Transverse colon (tissue), 4 donors: ENCODE measurements at regions not wholly inside any gene's neighbourhood (a gene's known extent, or its start where the extent isn't known, plus 50 kb on each side); places are given as distances from the start of the nearest gene placed in this dataset.

ENCODE experiments used
- DNase-seq: peaks from one replicate; pipeline ENCODE4 v3.0.0-alpha.2; 2019
- H3K27ac ChIP-seq, 4 donors: fragments of 200-600 bp; sonication (generic); 2 replicates each; pipeline ENCODE4 v1.5.1; 2016 to 2018; ENCODE audit warnings: inconsistent platforms in 4 of 4
- H3K27me3 ChIP-seq: fragments of 200-600 bp; sonication (generic); 2 replicates; pipeline ENCODE4 v1.5.1; 2017; ENCODE audit warnings: inconsistent platforms
- H3K36me3 ChIP-seq, 4 donors: fragments of 200-600 bp; sonication (generic); 2 replicates each; pipeline ENCODE4 v1.5.1; 2017 to 2019; ENCODE audit warnings: inconsistent platforms in 4 of 4
- H3K4me1 ChIP-seq, 4 donors: fragments of 200-600 bp; sonication (generic); 2 replicates each; pipeline ENCODE4 v1.5.1; 2017 to 2020; ENCODE audit warnings: inconsistent platforms in 4 of 4
- H3K4me3 ChIP-seq, 4 donors: fragments of 200-600 bp; sonication (generic); 1 replicate in 1 of 4; 2 replicates in 3 of 4; pipeline versions ENCODE4 v1.5.1 to v1.6.1; 2017 to 2019; ENCODE audit warnings: inconsistent platforms in 4 of 4
- H3K9me3 ChIP-seq, 2 donors: fragments of 200-600 bp; sonication (generic); 2 replicates each; pipeline ENCODE4 v1.5.1; 2017 to 2019; ENCODE audit warnings: inconsistent platforms in 2 of 2
- CTCF ChIP-seq, 5 experiments: fragments of 200-600 bp in 3 of 5; fragments of 450-650 bp in 2 of 5; sonication (generic) in 3 of 5; IDR thresholded peaks; 1 replicate in 2 of 5; 2 replicates in 3 of 5; pipeline ENCODE4 v1.5.1; 2016 to 2017; ENCODE audit warnings: antibody characterized with exemption in 5 of 5, inconsistent platforms in 3 of 5, mild to moderate bottlenecking in 2 of 5, moderate library complexity in 1 of 5
- EP300 ChIP-seq: sonication (generic); formaldehyde crosslinking; IDR thresholded peaks from one replicate; pipeline ENCODE4 v1.6.1; 2017; ENCODE audit warnings: antibody characterized with exemption, low read depth
- POLR2A ChIP-seq: fragments of 450-650 bp; IDR thresholded peaks from one replicate; pipeline ENCODE4 v1.6.1; 2016; ENCODE audit warnings: antibody characterized with exemption, mild to moderate bottlenecking, moderate library complexity
- POLR2AphosphoS5 ChIP-seq, 3 donors: sonication (generic); formaldehyde crosslinking; IDR thresholded peaks; one replicate each; pipeline ENCODE4 v1.6.1; 2016; ENCODE audit warnings: antibody characterized with exemption in 3 of 3
- WGBS, 2 donors: methylation state at CpG; one replicate each; pipeline ENCODE4 v1.1.5; 2018; ENCODE audit warnings: low coverage in 1 of 2; 5-methylcytosine and 5-hydroxymethylcytosine counted together
- in situ Hi-C, 4 donors: fragments of 200-750 bp; cut with MboI; loops; one replicate each; pipeline versions ENCODE4 v1.15.0 to v1.15.1; 2017; ENCODE audit warnings: low sequenced_read_pairs in 3 of 4, low pct_ligation_motif_present in 1 of 4, low pct_unique_long_range_greater_than_20kb in 1 of 4
- intact Hi-C: fragments of 100-400 bp; cut with DNase I; formaldehyde crosslinking; loops from one replicate; pipeline ENCODE4 v1.15.1; 2023; ENCODE audit warnings: low total_unique reads

GRCh38 chrX:73134741-73135140 is 55.4 kb upstream of the PABPC1L2A start:
- Histone ChIP-seq H3K27me3 (no peaks in the 10 kb centered on the region), H3K27ac (no peak overlapping the region), H3K36me3 (no peaks in the 10 kb centered on the region), H3K9me3 (no peaks in the 10 kb centered on the region), H3K4me1 (no peaks in the 10 kb centered on the region), H3K4me3 (no peak overlapping the region)
- WGBS, 2 donors: 94% methylated on average over 1 of the region's 1 CpG; no CpG with 5 or more reads in 1 of the 2 donors
- DNase-seq: no peak
- no peak for TF ChIP-seq POLR2AphosphoS5 (IDR thresholded peaks at IDR 0.05)
- no peak for TF ChIP-seq CTCF (IDR thresholded peaks at IDR 0.05)
- TF ChIP-seq EP300: no peak
- TF ChIP-seq POLR2A: no peak
- in situ Hi-C loops (no loop called here), intact Hi-C loops (no loop called here)

GRCh38 chrX:73131877-73132276 is 52.6 kb upstream of the PABPC1L2A start:
- in situ Hi-C loops (no loop called here), intact Hi-C loops (no loop called here)
- DNase-seq: no peak

GRCh38 chrX:73131276-73131675 is 52.0 kb upstream of the PABPC1L2A start:
- intact Hi-C loops: no loop called here
- H3K36me3 ChIP-seq: no peaks in the 10 kb centered on the region
- no peaks in the 10 kb centered on the region for H3K4me1 ChIP-seq
- in situ Hi-C loops: no loop called here
- H3K4me3 ChIP-seq: no peak overlapping the region
- no peaks in the 10 kb centered on the region for H3K9me3 ChIP-seq
- 43 to 67% methylated on average over 5 of the region's 5 CpGs for WGBS, 2 donors
- no peak for TF ChIP-seq EP300
- TF ChIP-seq CTCF (IDR thresholded peaks at IDR 0.05): no peak
- no peak for TF ChIP-seq POLR2AphosphoS5 (IDR thresholded peaks at IDR 0.05)
- TF ChIP-seq POLR2A: no peak
- no peaks in the 10 kb centered on the region for H3K27me3 ChIP-seq
- DNase-seq: no peak
- peak overlapping the region; percentile 12 to 56 (median 46) for H3K27ac ChIP-seq

More at GRCh38 chrX:73131877-73132276, 52.6 kb upstream of the PABPC1L2A start:
- peak overlapping the region; percentile 12 to 56 (median 46) for H3K27ac ChIP-seq
- H3K27me3 ChIP-seq: no peaks in the 10 kb centered on the region
- H3K4me1 ChIP-seq: no peaks in the 10 kb centered on the region
- TF ChIP-seq POLR2A (no peak), CTCF (IDR thresholded peaks at IDR 0.05) (no peak)
- no peak overlapping the region for H3K4me3 ChIP-seq
- H3K9me3 ChIP-seq: no peaks in the 10 kb centered on the region
- WGBS, 2 donors: 60% methylated on average over 2 of the region's 2 CpGs; no CpG with 5 or more reads in 1 of the 2 donors
- H3K36me3 ChIP-seq: no peaks in the 10 kb centered on the region
